H9 (cell line): ENCODE measurements at regions not wholly inside any gene's neighbourhood (a gene's known extent, or its start where the extent isn't known, plus 50 kb on each side); places are given as distances from the start of the nearest gene placed in this dataset.

Experiments used
- DNase-seq: peaks from one replicate; pipeline ENCODE4 v3.0.0-alpha.2; 2017
- H2AFZ ChIP-seq: one replicate; pipeline ENCODE4 v1.6.1; 2013; ENCODE audit warnings: mild to moderate bottlenecking, low read length, control low read depth, moderate library complexity
- H2AK5ac ChIP-seq: 2 replicates; pipeline ENCODE4 v1.6.1; 2013; ENCODE audit warnings: low read length, control low read depth, mixed read lengths; ENCODE audit not compliant: insufficient read length
- H2BK120ac ChIP-seq: one replicate; pipeline ENCODE4 v1.6.1; 2013; ENCODE audit warnings: low read depth, mild to moderate bottlenecking, low read length, control low read depth, inconsistent platforms; ENCODE audit not compliant: poor library complexity, severe bottlenecking
- H2BK12ac ChIP-seq: 2 replicates; pipeline ENCODE4 v1.6.1; 2013; ENCODE audit warnings: low read length, control low read depth, mixed read lengths, low read depth; ENCODE audit not compliant: insufficient read length
- H2BK15ac ChIP-seq: 2 replicates; pipeline ENCODE4 v1.6.1; 2013; ENCODE audit warnings: low read depth, low read length, control low read depth
- H2BK20ac ChIP-seq: one replicate; pipeline ENCODE4 v1.6.1; 2013; ENCODE audit warnings: low read depth, mild to moderate bottlenecking, low read length, control low read depth, inconsistent platforms; ENCODE audit not compliant: poor library complexity, severe bottlenecking
- H2BK5ac ChIP-seq: 2 replicates; pipeline ENCODE4 v1.6.1; 2013; ENCODE audit warnings: low read length, control low read depth, mixed read lengths; ENCODE audit not compliant: insufficient read length
- H3K14ac ChIP-seq: 2 replicates; pipeline ENCODE4 v1.6.1; 2013; ENCODE audit warnings: low read length, control low read depth; ENCODE audit not compliant: insufficient read depth
- H3K18ac ChIP-seq: 2 replicates; pipeline ENCODE4 v1.6.1; 2013; ENCODE audit warnings: low read depth, mild to moderate bottlenecking, mixed read lengths, low read length, control low read depth; ENCODE audit not compliant: insufficient read length
- H3K23ac ChIP-seq: 2 replicates; pipeline ENCODE4 v1.6.1; 2013; ENCODE audit warnings: low read length, control low read depth, mixed read lengths, low read depth; ENCODE audit not compliant: insufficient read length
- H3K23me2 ChIP-seq: 2 replicates; pipeline ENCODE4 v1.6.1; 2013; ENCODE audit warnings: low read depth, mild to moderate bottlenecking, mixed read lengths, low read length, control low read depth; ENCODE audit not compliant: insufficient read length, poor library complexity, severe bottlenecking
- H3K27ac ChIP-seq: 2 replicates; pipeline ENCODE4 v1.5.1; 2013; ENCODE audit warnings: low read length, control low read depth, mixed read lengths, low read depth; ENCODE audit not compliant: insufficient read length
- H3K27me3 ChIP-seq: 2 replicates; pipeline ENCODE4 v1.6.1; 2013; ENCODE audit warnings: low read length, control low read depth, inconsistent platforms; ENCODE audit not compliant: insufficient read depth
- H3K4ac ChIP-seq: 2 replicates; pipeline ENCODE4 v1.6.1; 2013; ENCODE audit warnings: low read depth, mild to moderate bottlenecking, control low read depth, inconsistent platforms, low read length, moderate library complexity
- H3K4me1 ChIP-seq: 2 replicates; pipeline ENCODE4 v1.6.1; 2013; ENCODE audit warnings: low read length, control low read depth, inconsistent platforms; ENCODE audit not compliant: insufficient read depth
- H3K4me2 ChIP-seq: 2 replicates; pipeline ENCODE4 v1.6.1; 2013; ENCODE audit warnings: low read length, control low read depth, mixed read lengths; ENCODE audit not compliant: insufficient read length, insufficient read depth
- H3K56ac ChIP-seq: 2 replicates; pipeline ENCODE4 v1.6.1; 2013; ENCODE audit warnings: low read depth, mild to moderate bottlenecking, mixed read lengths, low read length, control low read depth; ENCODE audit not compliant: insufficient read length
- H3K79me1 ChIP-seq: 2 replicates; pipeline ENCODE4 v1.6.1; 2013; ENCODE audit warnings: low read depth, mild to moderate bottlenecking, moderate library complexity, low read length, control low read depth, inconsistent platforms; ENCODE audit not compliant: insufficient read depth, poor library complexity, severe bottlenecking
- H3K79me2 ChIP-seq: 2 replicates; pipeline ENCODE4 v1.6.1; 2013; ENCODE audit warnings: low read length, control low read depth, inconsistent platforms; ENCODE audit not compliant: insufficient read depth
- H3K9ac ChIP-seq: 2 replicates; pipeline ENCODE4 v1.6.1; 2013; ENCODE audit warnings: low read length, control low read depth, mixed read lengths; ENCODE audit not compliant: insufficient read length; ENCODE audit errors: extremely low read depth
- H3K9me3 ChIP-seq: one replicate; pipeline ENCODE4 v1.6.1; 2013; ENCODE audit warnings: low read depth, low read length, inconsistent platforms; ENCODE audit not compliant: control insufficient read depth
- H3T11ph ChIP-seq: one replicate; pipeline ENCODE4 v1.6.1; 2013; ENCODE audit warnings: mild to moderate bottlenecking, low read length, control low read depth, inconsistent platforms
- H4K20me1 ChIP-seq: one replicate; pipeline ENCODE4 v1.6.1; 2013; ENCODE audit not compliant: control insufficient read depth, insufficient read length, insufficient read depth
- H4K5ac ChIP-seq: 2 replicates; pipeline ENCODE4 v1.6.1; 2013; ENCODE audit warnings: low read depth, mild to moderate bottlenecking, mixed read lengths, low read length, control low read depth; ENCODE audit not compliant: insufficient read length
- H4K8ac ChIP-seq: replicated peaks from 2 replicates; pipeline ENCODE4 v1.6.1; 2013; ENCODE audit warnings: low read length, control low read depth, mixed read lengths, low read depth; ENCODE audit not compliant: insufficient read length
- H4K91ac ChIP-seq: 2 replicates; pipeline ENCODE4 v1.6.1; 2013; ENCODE audit warnings: low read depth, mild to moderate bottlenecking, moderate library complexity, mixed read lengths, low read length, control low read depth; ENCODE audit not compliant: insufficient read length
- H3K27ac Mint-ChIP-seq, 3 experiments: 2 replicates in 2 of 3; 3 replicates in 1 of 3; pipeline ENCODE4 v1.8.0; 2020 to 2021; ENCODE audit warnings: mixed read lengths in 3 of 3, mild to moderate bottlenecking in 1 of 3, moderate library complexity in 1 of 3
- H3K27me3 Mint-ChIP-seq: 2 replicates; pipeline ENCODE4 v1.8.0; 2021; ENCODE audit warnings: low read depth, mild to moderate bottlenecking, moderate library complexity, mixed read lengths
- H3K36me3 Mint-ChIP-seq, 3 experiments: 2 replicates in 2 of 3; 3 replicates in 1 of 3; pipeline ENCODE4 v1.8.0; 2020 to 2021; ENCODE audit warnings: low read depth in 3 of 3, mixed read lengths in 3 of 3; ENCODE audit not compliant: insufficient read depth in 1 of 3
- H3K4me1 Mint-ChIP-seq, 2 experiments: 2 replicates each; pipeline ENCODE4 v1.8.0; 2020; ENCODE audit warnings: mixed read lengths in 2 of 2
- H3K4me3 Mint-ChIP-seq, 2 experiments: 2 replicates in 1 of 2; 3 replicates in 1 of 2; pipeline ENCODE4 v1.8.0; 2020 to 2021; ENCODE audit warnings: mild to moderate bottlenecking in 2 of 2, mixed read lengths in 2 of 2, moderate library complexity in 1 of 2
- H3K9me3 Mint-ChIP-seq, 2 experiments: 2 replicates in 1 of 2; 3 replicates in 1 of 2; pipeline ENCODE4 v1.8.0; 2020; ENCODE audit warnings: mild to moderate bottlenecking in 2 of 2, mixed read lengths in 2 of 2, moderate library complexity in 1 of 2
- CTCF ChIP-seq: fragments of 200-600 bp; sonication (generic); conservative IDR thresholded peaks from 3 replicates; pipeline ENCODE4 v1.8.0; 2021; ENCODE audit warnings: antibody characterized with exemption, mild to moderate bottlenecking
- WGBS: extraction: QIAGEN DNeasy Blood & Tissue Kit; methylation state at CpG from one replicate; pipeline ENCODE4 v1.1.7; 2013; ENCODE audit warnings: missing lambda C conversion rate, low lambda C conversion rate, mixed read lengths; ENCODE audit not compliant: insufficient read length; ENCODE audit errors: extremely low coverage; 5-methylcytosine and 5-hydroxymethylcytosine counted together

GRCh38 chr2:22485486-22485885 lies 899.5 kb upstream of the KLHL29 start:
- Histone ChIP-seq H2AFZ (no peak overlapping the region), H3K23me2 (no peaks in the 10 kb centered on the region), H3K56ac (no peak overlapping the region), H4K20me1 (no peaks in the 10 kb centered on the region), H3K4me1 (no peaks in the 10 kb centered on the region; the same call in 1 of the 2 replicates), H2BK5ac (no peak overlapping the region), H3T11ph (no peak overlapping the region), H3K4ac (no peak overlapping the region), H3K14ac (no peak overlapping the region), H3K79me1 (no peaks in the 10 kb centered on the region), H2BK15ac (no peak overlapping the region), H4K91ac (no peak overlapping the region), H3K4me2 (no peak overlapping the region), H2AK5ac (no peak overlapping the region), H3K9me3 (no peaks in the 10 kb centered on the region), H3K23ac (no peak overlapping the region), H3K27ac (no peak overlapping the region), H2BK120ac (no peak overlapping the region), H4K8ac (no peak overlapping the region), H3K9ac (no peak overlapping the region), H4K5ac (no peak overlapping the region), H3K79me2 (no peaks in the 10 kb centered on the region), H2BK20ac (no peak overlapping the region), H3K18ac (no peak overlapping the region), H3K27me3 (no peaks in the 10 kb centered on the region), H2BK12ac (no peak overlapping the region)
- Mint-ChIP-seq H3K36me3 (peaks cover 0 to 7% (median 0%) of the 10 kb centered on the region in 3 experiments; a peak in 3 of 7 replicates), H3K4me3 (no peak overlapping the region), H3K27ac (no peak overlapping the region), H3K4me1 (peaks cover 15 to 20% of the 10 kb centered on the region in 2 experiments), H3K27me3 (no peaks in the 10 kb centered on the region), H3K9me3 (peaks cover 5 to 9% of the 10 kb centered on the region in 2 experiments; a peak in 4 of 5 replicates)
- TF ChIP-seq CTCF, result no peak
- WGBS, result no CpG with 5 or more reads among the region's 2 CpGs
- DNase-seq, result no peak
